ENCODE measurements at regions not wholly inside any gene's neighbourhood (a gene's known extent, or its start where the extent isn't known, plus 50 kb on each side); places are given as distances from the start of the nearest gene placed in this dataset.

DNA sequence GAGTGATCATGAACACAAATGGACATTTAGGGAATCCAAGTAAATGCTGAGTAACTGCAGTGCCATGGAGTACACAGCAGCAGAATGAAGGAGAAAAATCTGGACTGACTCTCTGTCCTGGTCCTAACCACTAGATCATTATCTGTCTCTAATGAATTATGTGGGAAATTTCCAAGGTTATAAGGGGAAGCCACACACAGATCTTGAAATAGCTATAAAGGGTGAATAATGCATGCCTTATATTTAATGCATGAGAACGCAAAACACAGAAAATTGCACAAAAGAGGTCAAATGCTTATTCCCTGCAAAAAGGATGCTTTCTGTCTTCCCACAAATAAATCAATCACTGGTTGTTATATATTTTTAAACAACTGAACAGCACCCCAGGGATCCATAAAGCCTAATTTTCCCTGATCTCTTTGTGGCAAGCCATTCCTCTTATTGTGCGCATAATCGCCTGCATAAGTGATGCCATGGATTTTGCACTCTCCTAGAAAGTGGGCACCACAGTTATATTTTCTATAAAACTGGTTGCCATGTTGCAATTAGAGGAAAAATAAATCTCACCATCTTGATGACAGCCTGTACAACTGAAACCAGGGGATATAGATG lies 201.8 kb downstream of the XPNPEP1 start (continued):
- TF ChIP-seq, protein P1, sequence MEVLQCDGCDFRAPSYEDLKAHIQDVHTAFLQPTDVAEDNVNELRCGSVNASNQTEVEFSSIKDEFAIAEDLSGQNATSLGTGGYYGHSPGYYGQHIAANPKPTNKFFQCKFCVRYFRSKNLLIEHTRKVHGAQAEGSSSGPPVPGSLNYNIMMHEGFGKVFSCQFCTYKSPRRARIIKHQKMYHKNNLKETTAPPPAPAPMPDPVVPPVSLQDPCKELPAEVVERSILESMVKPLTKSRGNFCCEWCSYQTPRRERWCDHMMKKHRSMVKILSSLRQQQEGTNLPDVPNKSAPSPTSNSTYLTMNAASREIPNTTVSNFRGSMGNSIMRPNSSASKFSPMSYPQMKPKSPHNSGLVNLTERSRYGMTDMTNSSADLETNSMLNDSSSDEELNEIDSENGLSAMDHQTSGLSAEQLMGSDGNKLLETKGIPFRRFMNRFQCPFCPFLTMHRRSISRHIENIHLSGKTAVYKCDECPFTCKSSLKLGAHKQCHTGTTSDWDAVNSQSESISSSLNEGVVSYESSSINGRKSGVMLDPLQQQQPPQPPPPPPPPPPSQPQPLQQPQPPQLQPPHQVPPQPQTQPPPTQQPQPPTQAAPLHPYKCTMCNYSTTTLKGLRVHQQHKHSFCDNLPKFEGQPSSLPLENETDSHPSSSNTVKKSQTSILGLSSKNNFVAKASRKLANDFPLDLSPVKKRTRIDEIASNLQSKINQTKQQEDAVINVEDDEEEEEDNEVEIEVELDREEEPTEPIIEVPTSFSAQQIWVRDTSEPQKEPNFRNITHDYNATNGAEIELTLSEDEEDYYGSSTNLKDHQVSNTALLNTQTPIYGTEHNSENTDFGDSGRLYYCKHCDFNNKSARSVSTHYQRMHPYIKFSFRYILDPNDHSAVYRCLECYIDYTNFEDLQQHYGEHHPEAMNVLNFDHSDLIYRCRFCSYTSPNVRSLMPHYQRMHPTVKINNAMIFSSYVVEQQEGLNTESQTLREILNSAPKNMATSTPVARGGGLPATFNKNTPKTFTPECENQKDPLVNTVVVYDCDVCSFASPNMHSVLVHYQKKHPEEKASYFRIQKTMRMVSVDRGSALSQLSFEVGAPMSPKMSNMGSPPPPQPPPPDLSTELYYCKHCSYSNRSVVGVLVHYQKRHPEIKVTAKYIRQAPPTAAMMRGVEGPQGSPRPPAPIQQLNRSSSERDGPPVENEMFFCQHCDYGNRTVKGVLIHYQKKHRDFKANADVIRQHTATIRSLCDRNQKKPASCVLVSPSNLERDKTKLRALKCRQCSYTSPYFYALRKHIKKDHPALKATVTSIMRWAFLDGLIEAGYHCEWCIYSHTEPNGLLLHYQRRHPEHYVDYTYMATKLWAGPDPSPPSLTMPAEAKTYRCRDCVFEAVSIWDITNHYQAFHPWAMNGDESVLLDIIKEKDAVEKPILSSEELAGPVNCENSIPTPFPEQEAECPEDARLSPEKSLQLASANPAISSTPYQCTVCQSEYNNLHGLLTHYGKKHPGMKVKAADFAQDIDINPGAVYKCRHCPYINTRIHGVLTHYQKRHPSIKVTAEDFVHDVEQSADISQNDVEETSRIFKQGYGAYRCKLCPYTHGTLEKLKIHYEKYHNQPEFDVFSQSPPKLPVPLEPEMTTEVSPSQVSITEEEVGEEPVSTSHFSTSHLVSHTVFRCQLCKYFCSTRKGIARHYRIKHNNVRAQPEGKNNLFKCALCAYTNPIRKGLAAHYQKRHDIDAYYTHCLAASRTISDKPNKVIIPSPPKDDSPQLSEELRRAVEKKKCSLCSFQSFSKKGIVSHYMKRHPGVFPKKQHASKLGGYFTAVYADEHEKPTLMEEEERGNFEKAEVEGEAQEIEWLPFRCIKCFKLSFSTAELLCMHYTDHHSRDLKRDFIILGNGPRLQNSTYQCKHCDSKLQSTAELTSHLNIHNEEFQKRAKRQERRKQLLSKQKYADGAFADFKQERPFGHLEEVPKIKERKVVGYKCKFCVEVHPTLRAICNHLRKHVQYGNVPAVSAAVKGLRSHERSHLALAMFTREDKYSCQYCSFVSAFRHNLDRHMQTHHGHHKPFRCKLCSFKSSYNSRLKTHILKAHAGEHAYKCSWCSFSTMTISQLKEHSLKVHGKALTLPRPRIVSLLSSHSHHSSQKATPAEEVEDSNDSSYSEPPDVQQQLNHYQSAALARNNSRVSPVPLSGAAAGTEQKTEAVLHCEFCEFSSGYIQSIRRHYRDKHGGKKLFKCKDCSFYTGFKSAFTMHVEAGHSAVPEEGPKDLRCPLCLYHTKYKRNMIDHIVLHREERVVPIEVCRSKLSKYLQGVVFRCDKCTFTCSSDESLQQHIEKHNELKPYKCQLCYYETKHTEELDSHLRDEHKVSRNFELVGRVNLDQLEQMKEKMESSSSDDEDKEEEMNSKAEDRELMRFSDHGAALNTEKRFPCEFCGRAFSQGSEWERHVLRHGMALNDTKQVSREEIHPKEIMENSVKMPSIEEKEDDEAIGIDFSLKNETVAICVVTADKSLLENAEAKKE (CRISPR knock-in tag; IDR thresholded peaks at IDR 0.05), result no peak
- TF ChIP-seq STAT1 (IDR thresholded peaks at IDR 0.05; ENCODE audit: unreplicated experiment) (no peak), EZH2 (IDR thresholded peaks at IDR 0.05; ENCODE audit: low read depth, unreplicated experiment) (no peak), ZNF114 (CRISPR knock-in tag; IDR thresholded peaks at IDR 0.05) (no peak), EZH2phosphoT487 (IDR thresholded peaks at IDR 0.05; ENCODE audit: unreplicated experiment) (no peak), NANOG (IDR thresholded peaks at IDR 0.05; ENCODE audit: borderline replicate concordance) (no peak), CREB1 (CRISPR knock-in tag; IDR thresholded peaks at IDR 0.05; ENCODE audit: low read depth) (no peak), POLR2AphosphoS5 (IDR thresholded peaks at IDR 0.05; ENCODE audit: low read depth) (no peak), ZNF331 (CRISPR knock-in tag; IDR thresholded peaks at IDR 0.05; ENCODE audit: low read depth) (no peak)
- TF ChIP-seq, protein P2, sequence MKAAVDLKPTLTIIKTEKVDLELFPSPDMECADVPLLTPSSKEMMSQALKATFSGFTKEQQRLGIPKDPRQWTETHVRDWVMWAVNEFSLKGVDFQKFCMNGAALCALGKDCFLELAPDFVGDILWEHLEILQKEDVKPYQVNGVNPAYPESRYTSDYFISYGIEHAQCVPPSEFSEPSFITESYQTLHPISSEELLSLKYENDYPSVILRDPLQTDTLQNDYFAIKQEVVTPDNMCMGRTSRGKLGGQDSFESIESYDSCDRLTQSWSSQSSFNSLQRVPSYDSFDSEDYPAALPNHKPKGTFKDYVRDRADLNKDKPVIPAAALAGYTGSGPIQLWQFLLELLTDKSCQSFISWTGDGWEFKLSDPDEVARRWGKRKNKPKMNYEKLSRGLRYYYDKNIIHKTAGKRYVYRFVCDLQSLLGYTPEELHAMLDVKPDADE (IDR thresholded peaks at IDR 0.05), result no peak

Data from GM23338 (cell line).